B cell (primary cell): ENCODE measurements at regions not wholly inside any gene's neighbourhood (a gene's known extent, or its start where the extent isn't known, plus 50 kb on each side); places are given as distances from the start of the nearest gene placed in this dataset.

Experiments
- CTCF ChIP-seq: fragments of 200-600 bp; IDR thresholded peaks from one replicate; pipeline ENCODE4 v1.8.0; 2022; ENCODE audit warnings: antibody characterized with exemption, mild to moderate bottlenecking
- EZH2 ChIP-seq: IDR thresholded peaks from 2 replicates; pipeline ENCODE4 v1.6.1; 2012; ENCODE audit warnings: borderline replicate concordance, low read depth, mild to moderate bottlenecking, moderate library complexity, low read length; ENCODE audit not compliant: insufficient read depth, poor library complexity, severe bottlenecking

GRCh38 chr16:16790597-16790996 lies 411.7 kb downstream of the NPIPA7 start:
- TF ChIP-seq CTCF (no peak), EZH2 (no peak)
